KOPT-K1 (cell line): ENCODE measurements at regions not wholly inside any gene's neighbourhood (a gene's known extent, or its start where the extent isn't known, plus 50 kb on each side); places are given as distances from the start of the nearest gene placed in this dataset.

ENCODE experiments used
- H3K27ac ChIP-seq: fragments of 200-600 bp; sonication (generic); 2 replicates; pipeline ENCODE4 v1.5.1; 2016; ENCODE audit warnings: antibody characterized with exemption, mild to moderate bottlenecking, low read depth, low read length; ENCODE audit not compliant: poor library complexity, severe bottlenecking
- H3K36me3 ChIP-seq: fragments of 200-600 bp; sonication (generic); 2 replicates; pipeline ENCODE4 v1.5.1; 2017; ENCODE audit warnings: antibody characterized with exemption, mild to moderate bottlenecking, low read length, moderate library complexity; ENCODE audit not compliant: insufficient read depth
- H3K9me3 ChIP-seq: fragments of 200-600 bp; sonication (generic); 2 replicates; pipeline ENCODE4 v1.5.1; 2017; ENCODE audit warnings: antibody characterized with exemption, low read length, mild to moderate bottlenecking; ENCODE audit not compliant: insufficient read depth, poor library complexity, severe bottlenecking

DNA sequence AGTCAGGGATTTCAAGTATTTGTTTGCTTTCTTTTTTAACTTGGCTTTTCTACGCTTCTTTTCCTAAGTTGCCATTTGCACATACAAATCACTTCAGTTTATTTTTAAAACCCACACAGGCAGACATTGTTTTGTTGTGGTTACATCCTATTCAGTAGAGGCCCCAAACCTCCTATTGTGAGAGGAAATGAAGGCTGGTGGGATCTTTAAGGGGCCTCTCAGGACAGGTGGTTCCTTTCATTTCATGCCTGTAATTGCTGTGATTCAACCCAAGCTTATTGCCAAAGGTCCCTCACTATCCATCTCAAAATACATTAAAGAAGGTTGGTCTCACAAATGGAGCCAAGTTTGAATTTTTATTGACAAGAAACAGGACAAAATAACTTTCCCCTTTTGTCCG lies 257.1 kb downstream of the ADAMTS20 start:
- H3K36me3 ChIP-seq: no peaks in the 10 kb centered on the region
- H3K27ac ChIP-seq: no peak overlapping the region
- H3K9me3 ChIP-seq: no peaks in the 10 kb centered on the region

DNA sequence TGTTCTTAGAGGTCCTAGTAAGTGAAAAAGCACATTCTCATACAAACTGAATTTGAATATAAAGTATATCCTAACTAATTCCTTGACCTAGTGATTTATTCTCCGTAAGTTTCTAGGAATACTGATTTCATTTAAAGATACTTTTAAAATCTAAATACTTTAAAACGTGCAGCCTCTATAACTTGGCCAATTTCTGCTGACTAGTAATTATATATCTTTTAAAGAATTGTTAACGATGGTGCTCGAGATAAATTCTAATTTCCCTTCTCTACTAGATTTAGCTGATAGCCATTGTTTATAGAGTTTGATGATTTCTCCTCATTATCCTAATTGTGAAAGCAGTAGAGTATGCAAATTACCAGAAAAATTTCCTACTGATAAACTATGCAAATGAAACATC lies 257.9 kb downstream of the ADAMTS20 start:
- no peaks in the 10 kb centered on the region for H3K36me3 ChIP-seq
- no peaks in the 10 kb centered on the region for H3K9me3 ChIP-seq

DNA sequence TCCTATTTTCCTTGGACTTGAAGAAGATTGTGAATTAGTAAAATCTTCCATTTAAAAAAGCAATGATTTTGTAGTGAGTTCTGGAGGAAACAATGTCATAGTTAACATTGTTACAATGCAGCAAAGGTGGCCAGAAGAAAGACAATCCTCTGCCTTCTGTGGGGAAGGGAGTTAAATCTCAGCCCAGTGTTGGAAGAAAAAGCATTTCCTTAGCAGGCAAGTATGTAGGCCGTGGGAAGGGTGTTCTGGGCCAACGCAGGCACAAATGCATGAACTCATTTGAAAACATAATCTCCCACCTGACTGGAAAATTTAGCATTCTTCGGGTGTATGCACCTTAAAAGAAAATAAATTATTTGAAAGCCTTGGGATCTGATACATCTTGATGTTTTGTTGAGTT lies 258.6 kb downstream of the ADAMTS20 start:
- no peaks in the 10 kb centered on the region for H3K9me3 ChIP-seq
- no peaks in the 10 kb centered on the region for H3K36me3 ChIP-seq
- H3K27ac ChIP-seq: no peak overlapping the region

More for the DNA sequence above, 257.9 kb downstream of the ADAMTS20 start:
- H3K27ac ChIP-seq: no peak overlapping the region

DNA sequence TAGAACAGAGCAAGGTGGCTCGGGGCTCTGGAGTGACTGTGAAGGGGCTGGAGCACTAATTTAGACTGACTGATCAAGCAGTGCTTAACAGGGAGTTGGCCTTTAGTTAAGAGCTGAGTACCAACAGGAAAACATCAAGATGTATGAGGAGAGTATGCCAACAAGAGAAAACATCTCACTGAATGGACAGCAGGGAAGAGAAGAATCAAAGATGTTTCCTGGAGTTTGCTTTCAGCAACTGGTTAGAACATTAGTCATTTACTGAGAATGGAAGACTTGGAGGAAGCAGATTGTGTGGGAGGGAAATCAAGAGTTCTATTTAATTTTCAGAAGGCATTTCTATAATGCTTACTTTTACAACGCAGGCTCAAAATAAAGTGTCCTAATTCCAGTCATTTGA lies 259.3 kb downstream of the ADAMTS20 start:
- H3K27ac ChIP-seq: no peak overlapping the region
- H3K36me3 ChIP-seq: no peaks in the 10 kb centered on the region
- no peaks in the 10 kb centered on the region for H3K9me3 ChIP-seq

DNA sequence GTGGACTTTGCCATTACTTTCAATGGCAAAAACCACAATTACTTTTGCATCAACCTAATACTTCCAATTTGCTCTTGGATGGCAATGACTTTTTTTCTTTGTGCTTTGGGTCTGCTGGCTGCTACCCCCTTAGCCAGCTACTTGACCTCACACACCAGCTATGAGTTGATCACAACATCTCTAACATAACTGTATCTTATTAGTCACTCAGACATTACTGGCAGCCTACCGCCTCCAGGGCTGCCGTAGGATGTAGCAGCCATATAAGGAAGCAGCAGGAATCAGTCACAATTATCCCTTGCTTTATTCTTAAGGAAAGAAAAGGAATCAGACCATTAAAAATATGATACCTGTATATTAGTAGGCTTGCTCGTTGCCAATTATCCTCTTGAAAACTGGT lies 260.5 kb downstream of the ADAMTS20 start:
- Histone ChIP-seq H3K9me3 (no peaks in the 10 kb centered on the region), H3K36me3 (no peaks in the 10 kb centered on the region), H3K27ac (no peak overlapping the region)

DNA sequence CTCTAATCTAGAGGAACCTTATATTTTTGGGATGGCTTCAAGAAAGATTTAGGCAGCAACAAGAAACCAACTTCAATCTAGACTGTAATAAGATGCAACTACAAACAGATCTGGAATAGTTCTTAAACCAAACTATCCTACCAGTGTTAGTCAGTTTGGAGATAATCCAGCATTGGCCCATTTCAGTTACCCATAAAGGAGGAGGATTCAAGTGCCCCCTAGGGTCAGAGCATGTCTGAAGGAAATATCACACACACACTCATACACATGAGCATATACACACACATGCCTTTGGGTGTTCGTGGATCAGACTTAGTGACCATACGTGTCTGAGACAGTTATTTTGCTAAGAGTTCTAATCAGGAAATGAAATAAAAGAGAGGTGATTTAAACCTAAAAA lies 261.2 kb downstream of the ADAMTS20 start:
- Histone ChIP-seq H3K36me3 (no peaks in the 10 kb centered on the region), H3K9me3 (no peaks in the 10 kb centered on the region), H3K27ac (no peak overlapping the region)

DNA sequence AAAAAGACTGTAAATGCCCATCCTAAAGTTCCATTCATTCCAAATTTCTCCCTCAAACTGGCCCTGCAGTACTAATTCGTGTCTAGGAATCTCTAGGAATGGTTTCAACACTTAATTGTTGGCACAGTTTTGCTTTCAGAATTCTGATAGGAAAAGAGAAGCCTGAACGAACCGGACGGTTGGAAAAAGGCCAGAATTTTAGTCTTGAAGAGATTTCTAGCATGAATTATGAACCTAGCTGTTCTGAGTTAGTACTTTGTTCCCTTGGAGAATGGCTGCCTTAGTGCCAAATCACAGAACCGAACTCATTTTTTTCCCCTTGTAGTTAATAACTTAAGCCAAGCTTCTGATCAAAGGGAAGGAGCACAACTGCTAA lies 262.6 kb downstream of the ADAMTS20 start:
- no peak overlapping the region for H3K27ac ChIP-seq
- H3K9me3 ChIP-seq: no peaks in the 10 kb centered on the region
- no peaks in the 10 kb centered on the region for H3K36me3 ChIP-seq

DNA sequence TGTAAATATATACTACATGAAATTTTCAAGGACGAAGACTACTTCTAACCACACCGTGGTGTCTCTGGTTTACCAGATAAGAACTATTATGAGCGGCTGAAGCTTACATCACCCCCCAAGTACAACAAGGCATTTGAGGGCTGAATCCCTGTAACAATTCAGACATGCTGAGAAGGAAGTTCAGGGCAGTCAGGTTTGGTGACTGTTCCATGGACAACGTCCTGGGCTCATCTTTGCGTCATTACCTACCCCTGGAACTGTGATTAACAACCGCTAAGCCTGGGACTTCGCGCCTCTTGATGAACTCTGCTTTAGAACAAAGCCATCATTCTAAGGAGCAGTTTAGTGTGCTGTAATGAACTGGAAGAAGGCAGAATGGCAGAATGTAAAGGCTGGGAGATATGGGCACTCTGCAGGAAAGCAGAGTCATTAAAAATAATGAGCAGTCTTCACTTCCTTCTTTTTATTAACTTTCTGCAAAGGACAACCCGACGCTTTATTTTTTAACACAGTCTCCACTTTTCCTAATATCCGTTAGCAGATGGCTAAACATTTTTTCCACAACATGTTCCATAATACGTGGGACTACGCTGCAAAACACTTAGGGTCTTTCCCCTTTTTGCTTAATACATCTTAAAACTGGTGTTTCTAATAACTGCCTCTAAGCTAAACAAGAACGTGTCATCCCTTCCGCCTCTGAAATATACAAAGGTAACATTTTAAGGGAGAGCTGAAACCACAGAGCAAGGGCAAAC lies 263.2 kb downstream of the ADAMTS20 start:
- H3K27ac ChIP-seq: no peak overlapping the region
- H3K36me3 ChIP-seq: no peaks in the 10 kb centered on the region
- no peaks in the 10 kb centered on the region for H3K9me3 ChIP-seq

DNA sequence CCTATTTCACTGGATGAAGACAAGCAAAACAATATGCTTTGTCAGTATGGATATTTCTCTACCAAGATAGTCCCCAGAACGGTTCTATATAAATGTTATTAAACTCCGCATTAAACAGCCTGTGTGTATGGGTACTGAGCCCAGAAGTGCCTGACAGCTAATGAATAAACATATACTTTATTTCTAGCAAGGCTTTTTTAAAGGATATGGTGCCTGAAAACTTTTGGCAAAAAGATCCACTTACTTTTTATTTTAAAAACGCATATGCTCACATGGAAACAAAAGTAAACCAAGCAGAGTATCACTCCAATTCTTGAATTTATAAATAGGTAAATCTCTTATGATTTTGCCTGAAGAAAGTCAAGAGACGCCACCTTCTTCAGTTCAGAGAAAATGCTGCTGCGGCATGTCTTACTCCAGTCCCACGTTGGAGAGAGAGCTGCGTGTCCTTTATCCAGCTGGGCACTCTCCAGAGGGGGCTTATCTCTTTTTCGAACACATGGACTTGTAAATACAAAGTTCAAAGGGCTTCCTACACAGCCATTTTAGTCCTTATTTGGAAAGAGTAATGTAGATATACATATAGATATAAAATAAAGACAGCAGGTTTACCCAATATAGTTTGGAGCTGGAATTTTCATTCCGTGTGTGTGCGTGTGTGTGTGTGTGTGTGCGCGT lies 264.2 kb downstream of the ADAMTS20 start:
- Histone ChIP-seq H3K27ac (no peak overlapping the region), H3K9me3 (no peaks in the 10 kb centered on the region), H3K36me3 (no peaks in the 10 kb centered on the region)

DNA sequence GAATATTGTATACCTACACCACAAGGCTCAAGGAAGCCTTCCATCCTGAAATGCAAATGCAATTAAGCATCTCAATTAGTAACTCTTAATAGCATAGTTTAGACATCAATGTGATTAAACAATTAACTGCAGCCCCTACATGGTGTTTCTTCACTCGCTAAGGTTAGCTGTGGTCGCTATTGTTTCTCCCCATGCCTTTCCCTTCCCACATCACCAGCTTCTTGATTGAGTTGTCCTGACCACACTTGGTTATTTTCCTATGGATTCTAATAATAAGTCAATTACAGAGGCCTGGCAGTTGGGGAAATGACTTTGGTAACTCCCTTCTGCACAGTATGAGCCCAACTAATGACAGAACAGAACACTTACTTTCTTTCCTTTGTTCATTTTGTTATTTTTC lies 265.0 kb downstream of the ADAMTS20 start:
- Histone ChIP-seq H3K9me3 (no peaks in the 10 kb centered on the region), H3K27ac (no peak overlapping the region)

DNA sequence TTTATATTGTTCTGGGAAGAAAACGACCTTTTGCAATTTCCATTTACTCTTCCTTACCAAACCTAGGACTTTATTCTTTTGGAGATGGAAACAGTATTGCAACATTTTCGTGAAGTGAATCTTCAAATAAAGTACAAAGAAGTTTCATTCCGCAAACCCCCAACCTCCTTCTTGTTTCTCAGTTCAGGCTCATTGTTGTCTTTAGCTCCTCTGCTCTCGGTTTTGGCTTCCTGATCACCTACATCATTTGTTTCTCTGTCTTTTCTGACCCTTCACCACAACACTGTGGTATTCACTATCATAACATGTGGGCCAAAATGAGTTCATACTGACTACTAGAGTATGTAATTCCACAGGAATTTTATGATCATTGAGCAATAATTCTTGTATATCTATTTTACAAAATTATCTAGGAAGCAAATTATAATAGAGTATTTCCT lies 266.8 kb downstream of the ADAMTS20 start:
- no peaks in the 10 kb centered on the region for H3K9me3 ChIP-seq
- no peak overlapping the region for H3K27ac ChIP-seq
- no peaks in the 10 kb centered on the region for H3K36me3 ChIP-seq

More for the DNA sequence above, 265.0 kb downstream of the ADAMTS20 start:
- H3K36me3 ChIP-seq: no peaks in the 10 kb centered on the region

DNA sequence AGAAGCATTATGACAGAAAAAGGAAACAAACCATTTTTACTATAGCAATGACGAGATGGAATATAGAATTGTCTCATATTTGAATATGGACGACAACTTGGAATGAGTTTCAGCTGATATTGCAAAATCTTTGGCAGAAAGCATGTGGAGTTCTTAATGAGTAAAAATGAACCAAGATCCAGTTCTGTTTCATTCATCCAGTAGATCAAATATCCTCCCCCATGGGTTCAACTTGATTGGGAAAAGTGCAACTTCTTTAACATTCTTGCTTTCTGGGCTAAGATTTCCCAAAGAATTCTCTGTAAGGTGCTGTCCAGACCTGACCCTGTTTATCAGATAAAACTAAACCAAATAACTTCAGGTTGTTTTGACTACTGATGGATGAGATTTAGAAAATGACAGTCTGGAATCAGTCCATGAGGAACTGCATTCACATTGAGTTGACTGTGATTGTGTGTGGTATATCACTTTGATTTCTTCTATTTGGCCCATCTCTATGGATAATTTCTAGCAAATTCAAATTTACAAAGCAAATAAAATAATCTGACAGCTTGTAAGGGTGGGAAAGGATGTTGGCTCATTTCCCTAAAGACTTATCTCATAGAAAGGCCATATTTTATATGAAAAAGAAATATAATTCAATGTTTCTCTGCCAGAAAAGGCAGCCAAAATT lies 267.4 kb downstream of the ADAMTS20 start:
- Histone ChIP-seq H3K27ac (no peak overlapping the region), H3K9me3 (no peaks in the 10 kb centered on the region), H3K36me3 (no peaks in the 10 kb centered on the region)

DNA sequence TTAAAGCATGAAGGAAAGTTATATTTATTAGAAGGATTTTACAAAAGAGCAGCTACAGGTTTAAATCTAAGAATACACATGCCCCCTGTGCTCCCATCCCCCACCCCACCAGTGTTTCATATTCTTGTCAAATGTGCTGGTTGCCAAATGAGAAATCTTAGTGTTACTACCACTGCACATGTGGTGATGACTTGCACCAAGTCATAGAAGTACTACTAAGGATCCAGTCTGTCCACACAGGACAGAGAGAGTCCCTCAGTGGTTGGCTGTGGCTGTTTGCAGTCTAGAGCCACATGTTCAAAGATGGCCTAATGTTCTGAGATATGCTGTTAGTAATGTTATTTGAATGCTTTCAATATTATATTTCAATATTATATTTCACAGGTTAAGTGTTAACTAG lies 268.8 kb downstream of the ADAMTS20 start:
- Histone ChIP-seq H3K27ac (no peak overlapping the region), H3K36me3 (no peaks in the 10 kb centered on the region), H3K9me3 (no peaks in the 10 kb centered on the region)

DNA sequence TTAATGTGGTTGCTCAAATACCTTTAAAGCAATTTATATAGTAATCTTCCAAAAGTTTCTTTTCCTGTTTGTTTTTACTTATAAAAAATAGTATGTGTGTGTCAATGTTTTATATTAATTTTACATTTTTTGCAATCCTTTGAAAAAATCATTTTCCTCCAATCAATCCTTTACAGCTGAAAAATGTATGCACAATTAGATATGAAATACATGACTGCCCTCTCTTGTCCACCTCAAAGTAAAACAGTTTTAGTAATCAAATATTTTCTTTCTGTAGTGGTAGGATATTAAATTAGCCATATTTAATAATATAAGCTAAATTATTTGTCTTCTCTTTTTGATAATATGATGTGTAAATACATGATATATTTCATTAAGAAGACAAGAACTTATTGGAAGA lies 269.9 kb downstream of the ADAMTS20 start:
- Histone ChIP-seq H3K9me3 (no peaks in the 10 kb centered on the region), H3K36me3 (no peaks in the 10 kb centered on the region), H3K27ac (no peak overlapping the region)

DNA sequence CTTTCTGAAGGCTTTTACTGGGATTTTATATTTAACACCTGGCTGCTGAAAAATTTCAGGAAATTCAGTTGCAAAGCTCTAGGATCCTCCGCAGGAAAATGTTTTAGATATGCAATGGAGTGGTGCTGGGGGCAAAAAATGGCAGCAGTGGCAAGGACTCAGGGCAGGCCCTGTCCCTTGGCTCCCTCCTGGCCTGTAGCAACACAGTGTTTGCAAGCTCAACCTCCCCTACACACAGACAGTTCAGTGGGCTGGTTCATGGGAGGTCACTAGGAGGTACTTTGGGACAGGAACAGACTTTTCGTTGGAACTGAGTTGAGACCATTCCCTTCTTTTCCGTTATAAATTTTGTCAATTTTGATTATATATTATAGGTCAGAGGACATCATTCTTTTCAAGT lies 270.4 kb downstream of the ADAMTS20 start:
- no peaks in the 10 kb centered on the region for H3K9me3 ChIP-seq
- H3K36me3 ChIP-seq: no peaks in the 10 kb centered on the region
- H3K27ac ChIP-seq: no peak overlapping the region

DNA sequence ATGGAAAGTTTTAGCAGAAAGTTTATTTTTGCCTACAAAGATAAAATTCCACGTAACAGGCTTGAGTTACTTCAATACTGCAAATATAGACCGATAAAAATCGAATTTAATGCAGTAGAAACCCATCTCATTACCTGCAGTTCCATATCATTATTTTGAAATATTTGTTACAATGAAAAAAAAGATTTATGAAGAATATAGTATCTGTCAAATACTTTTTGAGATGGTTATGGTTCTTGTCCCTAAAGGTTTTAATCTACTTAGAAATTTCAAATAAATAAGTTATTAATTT lies 273.5 kb downstream of the ADAMTS20 start:
- Histone ChIP-seq H3K27ac (no peak overlapping the region), H3K9me3 (no peaks in the 10 kb centered on the region), H3K36me3 (no peaks in the 10 kb centered on the region)
